Heart left ventricle (tissue), 13 donors: ENCODE measurements at regions not wholly inside any gene's neighbourhood (a gene's known extent, or its start where the extent isn't known, plus 50 kb on each side); places are given as distances from the start of the nearest gene placed in this dataset.

Source experiments
- POLR2A ChIP-seq, 2 donors: fragments of 450-650 bp; IDR thresholded peaks; one replicate each; pipeline ENCODE4 v1.6.1; 2017; ENCODE audit warnings: antibody characterized with exemption in 2 of 2, mild to moderate bottlenecking in 2 of 2, moderate library complexity in 2 of 2
- TF ChIP-seq, protein P1 (sequence below), 12 donors: fragments of 200-600 bp; sonication (generic) in 4 of 12; IDR thresholded peaks; one replicate each; pipeline versions ENCODE4 v1.5.0 to v1.8.0; 2018 to 2022; ENCODE audit warnings: antibody characterized with exemption in 12 of 12, mild to moderate bottlenecking in 5 of 12
- donor health status: ischemic (EF 13 %, LVEDD 7.1; RV severe dilation, severe dysfunction).
- donor health status: DM: no; HTN: yes; CAD: no.
- donor health status: DM: no; HTN: no; CAD: no.
- donor health status: ischemic (EF 25% LVEDD 6.9; RV normal size, moderate dysfunction).
- donor health status: ischemic (EF 25% LVEDD 5.7; RV mildly dilated, moderate dysfunction).
- donor health status: ischemic (EF 35%, LVEDD 5.7; RV mildly dilated, moderate dysfunction).
- donor health status: nonischemic (EF 11% LVEDD 7.7; RV severe dilation, severe dysfunction).
- donor health status: DM: yes; HTN: yes; CAD: no.
- donor health status: PGD.
- donor health status: ischemic (EF 29% LVEDD 5.4; RV normal size, mild dysfunction).
- donor health status: nonischemic (EF 23%, LVEDD 6.1; RV moderate dilation, normal function).

DNA sequence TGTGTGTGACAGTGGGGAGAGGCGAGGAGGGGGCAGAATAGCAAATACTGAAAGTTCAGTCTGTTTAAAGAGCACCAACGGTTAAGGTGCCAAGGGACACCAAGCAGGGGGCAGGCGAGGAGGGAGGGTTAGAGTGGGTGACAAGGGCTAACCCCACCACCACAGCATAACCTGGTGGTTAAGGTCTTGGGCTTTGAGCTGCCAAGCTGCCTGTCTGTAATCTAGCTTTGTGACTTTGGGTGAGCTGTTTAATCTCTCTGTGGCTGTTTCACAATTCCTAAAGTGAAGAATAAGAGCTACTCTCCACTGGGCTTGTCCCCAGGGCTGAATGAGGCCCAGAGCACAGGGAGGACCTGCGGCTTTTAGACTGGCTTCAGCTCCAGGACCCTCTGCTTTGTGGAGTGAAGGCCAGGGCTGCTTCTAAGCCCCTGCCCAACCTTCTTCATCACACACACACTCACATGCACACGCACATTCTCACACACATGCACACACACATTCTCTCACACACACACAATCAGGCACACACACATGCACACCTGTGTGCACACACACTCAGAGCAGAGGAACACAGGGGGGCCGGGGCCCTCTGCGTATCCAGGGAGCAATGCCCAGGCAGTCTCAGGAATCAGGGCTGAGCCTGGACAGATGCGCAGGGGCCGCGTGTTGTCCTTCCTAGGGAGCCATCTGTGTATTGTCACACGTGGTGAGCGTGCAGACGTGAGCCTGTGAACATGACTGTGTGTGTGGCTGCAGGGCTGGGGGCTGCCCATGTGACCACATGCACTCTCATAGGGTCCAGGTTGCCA is 101.6 kb upstream of the TARDBP start:
- TF ChIP-seq POLR2A (IDR thresholded peaks at IDR 0.05) = no peak
- TF ChIP-seq, protein P1, sequence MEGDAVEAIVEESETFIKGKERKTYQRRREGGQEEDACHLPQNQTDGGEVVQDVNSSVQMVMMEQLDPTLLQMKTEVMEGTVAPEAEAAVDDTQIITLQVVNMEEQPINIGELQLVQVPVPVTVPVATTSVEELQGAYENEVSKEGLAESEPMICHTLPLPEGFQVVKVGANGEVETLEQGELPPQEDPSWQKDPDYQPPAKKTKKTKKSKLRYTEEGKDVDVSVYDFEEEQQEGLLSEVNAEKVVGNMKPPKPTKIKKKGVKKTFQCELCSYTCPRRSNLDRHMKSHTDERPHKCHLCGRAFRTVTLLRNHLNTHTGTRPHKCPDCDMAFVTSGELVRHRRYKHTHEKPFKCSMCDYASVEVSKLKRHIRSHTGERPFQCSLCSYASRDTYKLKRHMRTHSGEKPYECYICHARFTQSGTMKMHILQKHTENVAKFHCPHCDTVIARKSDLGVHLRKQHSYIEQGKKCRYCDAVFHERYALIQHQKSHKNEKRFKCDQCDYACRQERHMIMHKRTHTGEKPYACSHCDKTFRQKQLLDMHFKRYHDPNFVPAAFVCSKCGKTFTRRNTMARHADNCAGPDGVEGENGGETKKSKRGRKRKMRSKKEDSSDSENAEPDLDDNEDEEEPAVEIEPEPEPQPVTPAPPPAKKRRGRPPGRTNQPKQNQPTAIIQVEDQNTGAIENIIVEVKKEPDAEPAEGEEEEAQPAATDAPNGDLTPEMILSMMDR (IDR thresholded peaks at IDR 0.05) = no peak
